GM12878 (cell line): ENCODE measurements at regions not wholly inside any gene's neighbourhood (a gene's known extent, or its start where the extent isn't known, plus 50 kb on each side); places are given as distances from the start of the nearest gene placed in this dataset.

ENCODE experiments used
- ATAC-seq: fragments of 200-7000 bp; cut with Tn5 transposase; 3 replicates; pipeline ENCODE4 v1.9.1; 2020; ENCODE audit warnings: mild to moderate bottlenecking, moderate library complexity
- BruUV-seq: library from RNA; stranded (reverse); fragments of 400-500 nt; replicated peaks from 2 replicates; lab custom pipeline; 2021; lab: Mats Ljungman, UMichigan
- CTCF ChIA-PET: fragments of 300-600 bp; sonication (Branson Sonifier 250); formaldehyde crosslinking; extraction: SDS; loops from one replicate; lab custom pipeline; 2021; ENCODE audit warnings: inconsistent platforms; lab: Yijun Ruan, JAX
- POLR2A ChIA-PET: fragments of 350-600 bp; formaldehyde crosslinking; extraction: SDS; loops from one replicate; lab custom pipeline; 2021; ENCODE audit warnings: inconsistent platforms; lab: Charles Lee
- RAD21 ChIA-PET: fragments of 300-600 bp; sonication (Branson Sonifier 250); formaldehyde crosslinking; loops from one replicate; lab custom pipeline; 2023; ENCODE audit warnings: antibody characterized with exemption; ENCODE audit not compliant: unreplicated experiment; lab: Charles Lee
- SMC1A ChIA-PET: fragments of 300-600 bp; sonication (Branson Sonifier 250); formaldehyde crosslinking; loops from one replicate; lab custom pipeline; 2023; ENCODE audit not compliant: unreplicated experiment, uncharacterized antibody; lab: Charles Lee
- DNase-seq: peaks from one replicate; pipeline ENCODE4 v3.0.0-alpha.2; 2011; ENCODE audit warnings: low read depth, low spot score
- FAIRE-seq: peaks from 3 replicates; lab custom pipeline; 2011; peaks lifted over from hg19 to GRCh38; lab: Jason Lieb, UNC
- H2AFZ ChIP-seq: 2 replicates; pipeline ENCODE4 v1.6.0; 2011; ENCODE audit warnings: low read depth, low read length, control low read depth; ENCODE audit not compliant: control insufficient read depth
- H3K27ac ChIP-seq: 2 replicates; pipeline ENCODE4 v1.5.1; 2011; ENCODE audit warnings: control low read depth; ENCODE audit not compliant: control insufficient read depth, insufficient read depth
- H3K27me3 ChIP-seq, 2 experiments: replicated peaks in 1 of 2; 2 replicates each; pipeline versions ENCODE4 v1.6.0 to v1.6.1; 2011; ENCODE audit warnings: low read length in 1 of 2; ENCODE audit not compliant: control insufficient read depth in 2 of 2, insufficient read depth in 2 of 2
- H3K36me3 ChIP-seq, 2 experiments: 2 replicates each; pipeline ENCODE4 v1.5.1; 2011; ENCODE audit warnings: low read length in 1 of 2; ENCODE audit not compliant: control insufficient read depth in 2 of 2, insufficient read depth in 2 of 2
- H3K4me1 ChIP-seq: 2 replicates; pipeline ENCODE4 v1.6.1; 2011; ENCODE audit warnings: mild to moderate bottlenecking, low read length, moderate library complexity, mixed read lengths; ENCODE audit not compliant: control insufficient read depth, insufficient read depth
- H3K4me2 ChIP-seq: 2 replicates; pipeline ENCODE4 v1.6.0; 2011; ENCODE audit warnings: control low read depth; ENCODE audit not compliant: control insufficient read depth, insufficient read depth
- H3K4me3 ChIP-seq: fragments of 200-600 bp; sonication (generic); 2 replicates; pipeline ENCODE4 v1.5.1; 2016
- H3K79me2 ChIP-seq: 2 replicates; pipeline ENCODE4 v1.6.0; 2011; ENCODE audit warnings: low read length; ENCODE audit not compliant: control insufficient read depth, insufficient read depth
- H3K9ac ChIP-seq: 2 replicates; pipeline ENCODE4 v1.8.0; 2011; ENCODE audit warnings: low read length, control low read depth, mixed read lengths; ENCODE audit not compliant: control insufficient read depth, insufficient read depth
- H3K9me3 ChIP-seq: replicated peaks from 3 replicates; pipeline ENCODE4 v1.5.1; 2011; ENCODE audit warnings: mild to moderate bottlenecking, low read length; ENCODE audit not compliant: control insufficient read depth, insufficient read depth
- H4K20me1 ChIP-seq: 2 replicates; pipeline ENCODE4 v1.6.0; 2011; ENCODE audit not compliant: control insufficient read depth, insufficient read depth
- ATF7 ChIP-seq: fragments of 450-650 bp; IDR thresholded peaks from 2 replicates; pipeline ENCODE4 v1.6.1; 2016; ENCODE audit warnings: low read depth, mild to moderate bottlenecking
- CBX3 ChIP-seq: fragments of 200-600 bp; sonication (generic); IDR thresholded peaks from 2 replicates; pipeline ENCODE4 v1.6.1; 2016; ENCODE audit warnings: low read depth, borderline replicate concordance
- EED ChIP-seq: sonication (generic); IDR thresholded peaks from 2 replicates; pipeline ENCODE4 v1.6.1; 2016; ENCODE audit warnings: antibody characterized with exemption, low read depth
- ESRRA ChIP-seq: IDR thresholded peaks from 2 replicates; pipeline ENCODE4 v1.6.1; 2012; ENCODE audit warnings: mild to moderate bottlenecking, low read length, improper control_type of control experiment
- HCFC1 ChIP-seq: fragments of 150-350 bp; IDR thresholded peaks from 2 replicates; pipeline ENCODE4 v1.6.1; 2014; ENCODE audit warnings: low read length
- NBN ChIP-seq: fragments of 450-650 bp; IDR thresholded peaks from 2 replicates; pipeline ENCODE4 v1.6.1; 2016
- NFYB ChIP-seq: IDR thresholded peaks from 2 replicates; pipeline ENCODE4 v1.6.1; 2011; ENCODE audit warnings: low read depth, mild to moderate bottlenecking, low read length, improper control_type of control experiment, moderate library complexity; ENCODE audit not compliant: insufficient read depth
- NR2F1 ChIP-seq: fragments of 450-650 bp; conservative IDR thresholded peaks from 2 replicates; pipeline ENCODE4 v1.6.1; 2017; ENCODE audit warnings: mild to moderate bottlenecking
- RAD21 ChIP-seq: IDR thresholded peaks from 2 replicates; pipeline ENCODE4 v1.6.1; 2011; ENCODE audit warnings: mild to moderate bottlenecking, low read depth, low read length, moderate library complexity; ENCODE audit not compliant: insufficient read depth
- RB1 ChIP-seq: fragments of 450-650 bp; formaldehyde crosslinking; IDR thresholded peaks from 2 replicates; pipeline ENCODE4 v1.6.1; 2017; ENCODE audit warnings: mild to moderate bottlenecking, borderline replicate concordance
- SMC3 ChIP-seq: IDR thresholded peaks from 2 replicates; pipeline ENCODE4 v1.6.1; 2011; ENCODE audit warnings: low read length, improper control_type of control experiment, borderline replicate concordance
- YBX1 ChIP-seq: fragments of 450-650 bp; IDR thresholded peaks from 2 replicates; pipeline ENCODE4 v1.6.1; 2016; ENCODE audit warnings: antibody characterized with exemption
- YY1 ChIP-seq: IDR thresholded peaks from 2 replicates; pipeline ENCODE4 v1.6.1; 2011; ENCODE audit warnings: low read depth, mild to moderate bottlenecking, low read length
- ZNF384 ChIP-seq: IDR thresholded peaks from 2 replicates; pipeline ENCODE4 v1.6.1; 2012; ENCODE audit warnings: low read depth, mild to moderate bottlenecking, low read length, improper control_type of control experiment, borderline replicate concordance
- ZSCAN29 ChIP-seq: fragments of 450-650 bp; IDR thresholded peaks from 2 replicates; pipeline ENCODE4 v1.6.1; 2017; ENCODE audit warnings: mild to moderate bottlenecking, moderate library complexity
- WGBS: methylation state at CpG from one replicate; pipeline ENCODE4 v1.1.6; 2016; ENCODE audit warnings: low lambda C conversion rate; ENCODE audit not compliant: insufficient replicate concordance, insufficient coverage; ENCODE audit errors: missing lambda C conversion rate; 5-methylcytosine and 5-hydroxymethylcytosine counted together
- in situ Hi-C: fragments of 300-500 bp; cut with MboI; formaldehyde crosslinking; loops from 9 replicates; pipeline ENCODE4 v1.14.3; 2018; ENCODE audit warnings: mixed read lengths
- intact Hi-C: fragments of 100-400 bp; cut with micrococcal nuclease; formaldehyde crosslinking; loops from one replicate; pipeline ENCODE4 v1.14.2; 2022; ENCODE audit not compliant: unreplicated experiment
- TF ChIP-seq, protein P1 (sequence below), 3 experiments: IDR thresholded peaks in 2 of 3; conservative IDR thresholded peaks in 1 of 3; 2 replicates each; pipeline ENCODE4 v1.5.1; 2011; ENCODE audit warnings: low read depth in 3 of 3, low read length in 3 of 3, mild to moderate bottlenecking in 3 of 3, control low read depth in 2 of 3, moderate library complexity in 2 of 3, inconsistent platforms in 1 of 3, mixed read lengths in 1 of 3; ENCODE audit not compliant: control insufficient read depth in 2 of 3, insufficient read depth in 1 of 3; ENCODE audit errors: extremely low read depth in 1 of 3

DNA sequence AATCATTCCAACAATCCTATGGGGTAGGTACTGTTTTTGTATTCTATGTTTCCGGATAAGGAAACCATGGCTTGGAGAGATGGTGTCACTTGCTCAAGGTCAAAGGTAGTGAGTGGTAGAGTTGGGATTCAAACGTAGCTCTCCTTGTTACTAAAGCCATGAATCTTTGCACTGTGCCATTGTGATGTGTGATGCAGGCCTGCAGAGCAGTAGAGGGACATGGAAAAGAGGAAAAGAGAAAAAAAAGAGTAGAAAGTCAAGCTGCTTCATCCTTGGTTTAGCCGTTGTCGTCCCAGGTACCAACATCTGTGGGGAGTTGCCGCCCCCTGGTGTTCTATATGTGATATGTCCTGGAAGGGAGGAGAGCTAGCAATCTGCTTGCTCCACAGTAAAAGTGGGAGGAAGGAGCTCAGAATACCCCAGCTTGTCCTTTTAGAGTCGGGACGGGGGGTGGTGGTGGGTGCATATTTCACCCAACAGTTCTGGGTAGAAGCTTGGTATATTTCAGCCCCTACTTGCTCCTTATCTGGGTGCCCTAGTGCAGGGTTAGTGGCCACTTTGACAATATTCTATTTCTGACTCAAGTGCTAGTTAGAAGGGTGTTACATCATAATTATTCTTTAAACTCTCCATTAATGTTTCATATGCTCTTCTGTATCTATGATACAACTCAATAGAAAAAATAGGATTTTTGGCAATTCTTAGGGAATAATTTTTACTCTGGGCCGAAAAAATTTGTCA is 98.4 kb downstream of the EBNA1BP2 start:
- H3K4me1 ChIP-seq: peaks cover 9% of the 10 kb centered on the region; the same call in 1 of the 2 replicates
- H3K4me3 ChIP-seq: no peak overlapping the region
- no peak overlapping the region for H3K9ac ChIP-seq
- CTCF ChIA-PET: interaction anchor here (0.6 to 9.1 kb wide), 73 partner anchors 8 to 900 kb away, joined by 3 to 383 read pairs (median 5); partner anchors contain the start of genes C1orf50, P3H1 and ZNF691
- no peaks in the 10 kb centered on the region for H3K36me3 ChIP-seq
- TF ChIP-seq ATF7 (no peak), YY1 (peak; percentile 64; the same call in 1 of the 2 replicates), RB1 (0 out of 2 replicates have a peak, but pooled peaks have one; percentile 52), ZSCAN29 (no peak), NR2F1 (0 out of 2 replicates have a peak, but pooled peaks have one; percentile 24), EED (peak; percentile 11; the same call in 1 of the 2 replicates), ESRRA (no peak), ZNF384 (peak; percentile 44; the same call in 1 of the 2 replicates), SMC3 (peak; percentile 99), NFYB (no peak), YBX1 (no peak), RAD21 (peak; percentile 99), HCFC1 (no peak), NBN (0 out of 2 replicates have a peak, but pooled peaks have one; percentile 15), CBX3 (no peak)
- TF ChIP-seq, protein P1, sequence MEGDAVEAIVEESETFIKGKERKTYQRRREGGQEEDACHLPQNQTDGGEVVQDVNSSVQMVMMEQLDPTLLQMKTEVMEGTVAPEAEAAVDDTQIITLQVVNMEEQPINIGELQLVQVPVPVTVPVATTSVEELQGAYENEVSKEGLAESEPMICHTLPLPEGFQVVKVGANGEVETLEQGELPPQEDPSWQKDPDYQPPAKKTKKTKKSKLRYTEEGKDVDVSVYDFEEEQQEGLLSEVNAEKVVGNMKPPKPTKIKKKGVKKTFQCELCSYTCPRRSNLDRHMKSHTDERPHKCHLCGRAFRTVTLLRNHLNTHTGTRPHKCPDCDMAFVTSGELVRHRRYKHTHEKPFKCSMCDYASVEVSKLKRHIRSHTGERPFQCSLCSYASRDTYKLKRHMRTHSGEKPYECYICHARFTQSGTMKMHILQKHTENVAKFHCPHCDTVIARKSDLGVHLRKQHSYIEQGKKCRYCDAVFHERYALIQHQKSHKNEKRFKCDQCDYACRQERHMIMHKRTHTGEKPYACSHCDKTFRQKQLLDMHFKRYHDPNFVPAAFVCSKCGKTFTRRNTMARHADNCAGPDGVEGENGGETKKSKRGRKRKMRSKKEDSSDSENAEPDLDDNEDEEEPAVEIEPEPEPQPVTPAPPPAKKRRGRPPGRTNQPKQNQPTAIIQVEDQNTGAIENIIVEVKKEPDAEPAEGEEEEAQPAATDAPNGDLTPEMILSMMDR (IDR thresholded peaks at IDR 0.05 in 2 of 3, conservative IDR thresholded peaks at IDR 0.05 in 1 of 3; ENCODE audit: control insufficient read depth in 2 of 3, extremely low read depth in 1 of 3, insufficient read depth in 1 of 3, low read depth in 3 of 3, low read length in 3 of 3): peak; percentile 74 to 90 (median 85)
- intact Hi-C loops: loop anchor here (1.0 to 5.0 kb wide), 5 partner anchors 150 to 491 kb away; no protein-coding TSS in a partner anchor
- RAD21 ChIA-PET: interaction anchor here (0.6 to 7.9 kb wide), 51 partner anchors 8 to 730 kb away, joined by 3 to 282 read pairs (median 4); partner anchors contain the start of genes C1orf50, CCDC30, ERMAP and P3H1
- 0 out of 2 replicates have a peak overlapping the region, but pooled peaks have one; percentile 13 for H3K4me2 ChIP-seq
- H3K9me3 ChIP-seq: no peaks in the 10 kb centered on the region
- H3K27ac ChIP-seq: no peak overlapping the region
- BruUV-seq: no TSS peak
- no peaks in the 10 kb centered on the region for H3K79me2 ChIP-seq
- no peaks in the 10 kb centered on the region for H4K20me1 ChIP-seq
- DNase-seq: peak; percentile 40
- peak; percentile 99 for FAIRE-seq
- peaks cover 0 to 1% of the 10 kb centered on the region in 2 experiments; a peak in 1 of 4 replicates for H3K27me3 ChIP-seq
- WGBS: 29% methylated on average over 8 of the region's 8 CpGs
- ATAC-seq: peak; percentile 97
- H2AFZ ChIP-seq: peak overlapping the region; percentile 69
- POLR2A ChIA-PET: interaction anchor here (0.8 to 2.6 kb wide), 6 partner anchors 77 to 307 kb away, joined by 3 to 21 read pairs (median 4); partner anchors contain the start of genes C1orf50 and P3H1
- in situ Hi-C loops: no loop called here
- SMC1A ChIA-PET: interaction anchor here (0.6 to 9.1 kb wide), 56 partner anchors 9 to 1346 kb away, joined by 3 to 602 read pairs (median 4); partner anchors contain the start of genes C1orf50, P3H1 and ZNF691
